ENCODE measurements at regions not wholly inside any gene's neighbourhood (a gene's known extent, or its start where the extent isn't known, plus 50 kb on each side); places are given as distances from the start of the nearest gene placed in this dataset.

GRCh38 chr5:3030511-3031165, 279.2 kb upstream of the IRX2 start:
- no peak for DNase-seq (ENCODE audit: low read depth in 4 of 4, low spot score in 3 of 4)

- DNase-seq (ENCODE audit: low read depth in 4 of 4, low spot score in 3 of 4): no peak
Observed at GRCh38 chr5:3029396-3029795, 277.9 kb upstream of the IRX2 start.

- no peak for DNase-seq (ENCODE audit: low read depth in 4 of 4, low spot score in 3 of 4)
Observed at GRCh38 chr5:3027866-3028635, 276.6 kb upstream of the IRX2 start.

- DNase-seq (ENCODE audit: low read depth in 4 of 4, low spot score in 3 of 4): no peak
Observed at GRCh38 chr5:3027185-3027865, 275.8 kb upstream of the IRX2 start.

GRCh38 chr5:3026651-3027050, 275.2 kb upstream of the IRX2 start:
- DNase-seq (ENCODE audit: low read depth in 4 of 4, low spot score in 3 of 4): no peak

GRCh38 chr5:3026099-3026498, 274.6 kb upstream of the IRX2 start:
- DNase-seq (ENCODE audit: low read depth in 4 of 4, low spot score in 3 of 4): no peak

GRCh38 chr5:3025392-3025791, 273.9 kb upstream of the IRX2 start:
- no peak for DNase-seq (ENCODE audit: low read depth in 4 of 4, low spot score in 3 of 4)

- no peak for DNase-seq (ENCODE audit: low read depth in 4 of 4, low spot score in 3 of 4)
Observed at GRCh38 chr5:3024976-3025375, 273.5 kb upstream of the IRX2 start.

- no peak for DNase-seq (ENCODE audit: low read depth in 4 of 4, low spot score in 3 of 4)
Observed at GRCh38 chr5:3024554-3024953, 273.1 kb upstream of the IRX2 start.

GRCh38 chr5:3024126-3024525, 272.6 kb upstream of the IRX2 start:
- DNase-seq (ENCODE audit: low read depth in 4 of 4, low spot score in 3 of 4): no peak

- no peak for DNase-seq (ENCODE audit: low read depth in 4 of 4, low spot score in 3 of 4)
Observed at GRCh38 chr5:3023656-3024055, 272.2 kb upstream of the IRX2 start.

- no peak for DNase-seq (ENCODE audit: low read depth in 4 of 4, low spot score in 3 of 4)
Observed at GRCh38 chr5:3022665-3023064, 271.2 kb upstream of the IRX2 start.

GRCh38 chr5:3020426-3020825, 268.9 kb upstream of the IRX2 start:
- DNase-seq (ENCODE audit: low read depth in 4 of 4, low spot score in 3 of 4): no peak

- DNase-seq (ENCODE audit: low read depth in 4 of 4, low spot score in 3 of 4): no peak
Observed at GRCh38 chr5:3019045-3019444, 267.6 kb upstream of the IRX2 start.

GRCh38 chr5:3011764-3012017, 260.2 kb upstream of the IRX2 start:
- no peak for DNase-seq (ENCODE audit: low read depth in 4 of 4, low spot score in 3 of 4)

GRCh38 chr5:3010953-3011763, 259.7 kb upstream of the IRX2 start:
- no peak for DNase-seq (ENCODE audit: low read depth in 4 of 4, low spot score in 3 of 4)

- DNase-seq (ENCODE audit: low read depth in 4 of 4, low spot score in 3 of 4): no peak
Observed at GRCh38 chr5:3010301-3010952, 258.9 kb upstream of the IRX2 start.

GRCh38 chr5:3009605-3010004, 258.1 kb upstream of the IRX2 start:
- DNase-seq (ENCODE audit: low read depth in 4 of 4, low spot score in 3 of 4): no peak

GRCh38 chr5:3007577-3007976, 256.1 kb upstream of the IRX2 start:
- no peak for DNase-seq (ENCODE audit: low read depth in 4 of 4, low spot score in 3 of 4)

- DNase-seq (ENCODE audit: low read depth in 4 of 4, low spot score in 3 of 4): no peak
Observed at GRCh38 chr5:3006961-3007551, 255.6 kb upstream of the IRX2 start.

Measured in right renal pelvis (tissue), 4 donors.